SK-N-SH treated with all-trans-retinoic acid at 6 μM for 48 hours (cell line): ENCODE measurements at regions not wholly inside any gene's neighbourhood (a gene's known extent, or its start where the extent isn't known, plus 50 kb on each side); places are given as distances from the start of the nearest gene placed in this dataset.

ENCODE experiments used
- ARNTL ChIP-seq: fragments of 450-650 bp; formaldehyde crosslinking; IDR thresholded peaks from 2 replicates; pipeline ENCODE4 v1.5.0; 2020; ENCODE audit warnings: low read depth, mild to moderate bottlenecking, moderate library complexity, borderline replicate concordance
- GLIS3 ChIP-seq: fragments of 250-450 bp; sonication (Bioruptor Pico); IDR thresholded peaks from 2 replicates; pipeline ENCODE4 v1.5.0; 2020; ENCODE audit warnings: mild to moderate bottlenecking, moderate library complexity

DNA sequence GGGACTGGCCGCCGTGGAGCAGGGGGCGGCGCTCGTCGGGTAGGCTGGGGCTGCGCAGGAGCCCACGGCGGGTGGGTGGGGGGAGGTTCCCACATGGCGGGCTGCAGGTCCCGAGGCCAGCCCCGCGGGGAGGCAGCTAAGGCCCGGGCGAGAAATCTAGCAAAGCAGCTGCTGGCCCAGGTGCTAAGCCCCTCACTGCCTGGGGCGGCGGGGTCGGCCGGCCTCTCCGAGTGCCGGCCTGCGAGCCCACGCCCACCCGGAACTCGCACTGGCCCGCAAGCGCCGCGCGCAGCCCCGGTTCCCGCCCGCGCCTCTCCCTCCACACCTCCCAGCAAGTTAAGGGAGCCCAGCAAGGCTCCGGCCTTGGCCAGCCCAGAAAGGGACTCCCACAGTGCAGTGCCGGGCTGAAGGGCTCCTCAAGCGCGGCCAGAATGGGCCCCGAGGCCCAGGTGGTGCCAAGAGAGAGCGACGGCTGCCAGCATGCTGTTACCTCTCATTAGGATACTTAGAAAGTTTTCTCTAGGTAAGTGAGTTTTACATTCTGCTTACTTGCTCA, 1463.5 kb upstream of the MIR17HG start:
- no peak for TF ChIP-seq ARNTL (CRISPR knock-in tag)
- no peak for TF ChIP-seq GLIS3 (CRISPR knock-in tag)
